HEK293 (cell line): ENCODE measurements at regions not wholly inside any gene's neighbourhood (a gene's known extent, or its start where the extent isn't known, plus 50 kb on each side); places are given as distances from the start of the nearest gene placed in this dataset.

Experiments
- TCF7L2 ChIP-seq: IDR thresholded peaks from 2 replicates; pipeline ENCODE4 v1.6.1; 2011; ENCODE audit warnings: low read depth, mild to moderate bottlenecking, inconsistent platforms, low read length, moderate library complexity, borderline replicate concordance
- ZNF311 ChIP-seq: fragments of 450-650 bp; formaldehyde crosslinking; IDR thresholded peaks from 2 replicates; pipeline ENCODE4 v1.5.1; 2017; ENCODE audit warnings: missing biosample characterization, missing genetic modification characterization, borderline replicate concordance
- ZNF510 ChIP-seq: fragments of 450-650 bp; formaldehyde crosslinking; IDR thresholded peaks from 2 replicates; pipeline ENCODE4 v1.5.1; 2018; ENCODE audit warnings: mild to moderate bottlenecking, missing genetic modification characterization, missing biosample characterization; ENCODE audit not compliant: insufficient replicate concordance
- ZNF830 ChIP-seq: fragments of 450-650 bp; IDR thresholded peaks from 2 replicates; pipeline ENCODE4 v1.5.0; 2018; ENCODE audit warnings: missing biosample characterization, missing genetic modification characterization, low read depth, mild to moderate bottlenecking, moderate library complexity
- TF ChIP-seq, protein P1 (sequence below): fragments of 450-650 bp; formaldehyde crosslinking; IDR thresholded peaks from 2 replicates; pipeline ENCODE4 v1.5.1; 2016; ENCODE audit warnings: missing biosample characterization, missing genetic modification characterization
- TF ChIP-seq, protein P2 (sequence below): fragments of 450-650 bp; formaldehyde crosslinking; IDR thresholded peaks from 2 replicates; pipeline ENCODE4 v1.5.1; 2016; ENCODE audit warnings: missing biosample characterization, missing genetic modification characterization

DNA sequence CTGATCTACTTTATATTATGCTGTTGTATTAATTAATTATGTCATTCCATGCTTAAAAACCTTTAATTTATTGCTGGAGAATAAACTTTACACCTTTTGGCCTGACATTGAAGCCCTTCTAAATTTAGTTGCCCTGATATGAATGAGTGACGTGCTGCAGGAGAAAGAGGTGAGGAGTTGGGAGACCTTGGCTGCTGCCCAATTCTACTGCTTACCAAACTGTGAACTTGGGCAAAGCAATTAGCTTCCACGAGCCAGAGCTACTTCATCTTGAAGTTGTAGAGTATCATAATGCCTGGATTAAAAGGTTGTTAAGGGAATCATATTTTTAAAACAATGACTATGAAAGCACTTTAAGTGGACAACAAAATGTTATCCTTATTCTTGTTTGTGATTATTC lies 126.8 kb upstream of the DEPDC1 start:
- TF ChIP-seq, protein P1, sequence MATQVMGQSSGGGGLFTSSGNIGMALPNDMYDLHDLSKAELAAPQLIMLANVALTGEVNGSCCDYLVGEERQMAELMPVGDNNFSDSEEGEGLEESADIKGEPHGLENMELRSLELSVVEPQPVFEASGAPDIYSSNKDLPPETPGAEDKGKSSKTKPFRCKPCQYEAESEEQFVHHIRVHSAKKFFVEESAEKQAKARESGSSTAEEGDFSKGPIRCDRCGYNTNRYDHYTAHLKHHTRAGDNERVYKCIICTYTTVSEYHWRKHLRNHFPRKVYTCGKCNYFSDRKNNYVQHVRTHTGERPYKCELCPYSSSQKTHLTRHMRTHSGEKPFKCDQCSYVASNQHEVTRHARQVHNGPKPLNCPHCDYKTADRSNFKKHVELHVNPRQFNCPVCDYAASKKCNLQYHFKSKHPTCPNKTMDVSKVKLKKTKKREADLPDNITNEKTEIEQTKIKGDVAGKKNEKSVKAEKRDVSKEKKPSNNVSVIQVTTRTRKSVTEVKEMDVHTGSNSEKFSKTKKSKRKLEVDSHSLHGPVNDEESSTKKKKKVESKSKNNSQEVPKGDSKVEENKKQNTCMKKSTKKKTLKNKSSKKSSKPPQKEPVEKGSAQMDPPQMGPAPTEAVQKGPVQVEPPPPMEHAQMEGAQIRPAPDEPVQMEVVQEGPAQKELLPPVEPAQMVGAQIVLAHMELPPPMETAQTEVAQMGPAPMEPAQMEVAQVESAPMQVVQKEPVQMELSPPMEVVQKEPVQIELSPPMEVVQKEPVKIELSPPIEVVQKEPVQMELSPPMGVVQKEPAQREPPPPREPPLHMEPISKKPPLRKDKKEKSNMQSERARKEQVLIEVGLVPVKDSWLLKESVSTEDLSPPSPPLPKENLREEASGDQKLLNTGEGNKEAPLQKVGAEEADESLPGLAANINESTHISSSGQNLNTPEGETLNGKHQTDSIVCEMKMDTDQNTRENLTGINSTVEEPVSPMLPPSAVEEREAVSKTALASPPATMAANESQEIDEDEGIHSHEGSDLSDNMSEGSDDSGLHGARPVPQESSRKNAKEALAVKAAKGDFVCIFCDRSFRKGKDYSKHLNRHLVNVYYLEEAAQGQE (tag by site-specific recombination), result no peak
- TF ChIP-seq TCF7L2, result no peak
- TF ChIP-seq, protein P2, sequence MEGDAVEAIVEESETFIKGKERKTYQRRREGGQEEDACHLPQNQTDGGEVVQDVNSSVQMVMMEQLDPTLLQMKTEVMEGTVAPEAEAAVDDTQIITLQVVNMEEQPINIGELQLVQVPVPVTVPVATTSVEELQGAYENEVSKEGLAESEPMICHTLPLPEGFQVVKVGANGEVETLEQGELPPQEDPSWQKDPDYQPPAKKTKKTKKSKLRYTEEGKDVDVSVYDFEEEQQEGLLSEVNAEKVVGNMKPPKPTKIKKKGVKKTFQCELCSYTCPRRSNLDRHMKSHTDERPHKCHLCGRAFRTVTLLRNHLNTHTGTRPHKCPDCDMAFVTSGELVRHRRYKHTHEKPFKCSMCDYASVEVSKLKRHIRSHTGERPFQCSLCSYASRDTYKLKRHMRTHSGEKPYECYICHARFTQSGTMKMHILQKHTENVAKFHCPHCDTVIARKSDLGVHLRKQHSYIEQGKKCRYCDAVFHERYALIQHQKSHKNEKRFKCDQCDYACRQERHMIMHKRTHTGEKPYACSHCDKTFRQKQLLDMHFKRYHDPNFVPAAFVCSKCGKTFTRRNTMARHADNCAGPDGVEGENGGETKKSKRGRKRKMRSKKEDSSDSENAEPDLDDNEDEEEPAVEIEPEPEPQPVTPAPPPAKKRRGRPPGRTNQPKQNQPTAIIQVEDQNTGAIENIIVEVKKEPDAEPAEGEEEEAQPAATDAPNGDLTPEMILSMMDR (tag by site-specific recombination), result no peak
- TF ChIP-seq ZNF311, result no peak
- TF ChIP-seq ZNF510 (tag by site-specific recombination), result no peak
- no peak for TF ChIP-seq ZNF830 (tag by site-specific recombination)
